K562 (cell line): ENCODE measurements at regions not wholly inside any gene's neighbourhood (a gene's known extent, or its start where the extent isn't known, plus 50 kb on each side); places are given as distances from the start of the nearest gene placed in this dataset.

Source experiments
- ATAC-seq: fragments of 200-7000 bp; cut with Tn5 transposase; 3 replicates; pipeline ENCODE4 v1.9.1; 2020; ENCODE audit warnings: moderate library complexity
- BruUV-seq: library from RNA; stranded (reverse); fragments of 400-500 nt; replicated peaks from 2 replicates; lab custom pipeline; 2021; lab: Mats Ljungman, UMichigan
- CTCF ChIA-PET: fragments of 300-600 bp; formaldehyde crosslinking; extraction: SDS; loops from one replicate; lab custom pipeline; 2021; ENCODE audit warnings: low intra/inter-chr PET ratio; lab: Yijun Ruan, JAX
- POLR2A ChIA-PET: fragments of 300-600, 350-650 bp; sonication (Branson Sonifier 250); formaldehyde crosslinking; extraction: SDS; loops from one replicate; lab custom pipeline; 2021; ENCODE audit warnings: antibody characterized with exemption, inconsistent platforms; lab: Yijun Ruan, JAX
- DNase-seq, 4 experiments: peaks; one replicate each; pipeline versions ENCODE4 v3.0.0 to v3.0.0-alpha.2; 2011 to 2018; ENCODE audit warnings: low spot score in 3 of 4, mixed read lengths in 3 of 4; ENCODE audit errors: extremely low read depth in 1 of 4
- FAIRE-seq: peaks from 2 replicates; lab custom pipeline; 2011; peaks lifted over from hg19 to GRCh38; lab: Jason Lieb, UNC
- H2AFZ ChIP-seq: 2 replicates; pipeline ENCODE4 v1.6.0; 2011; ENCODE audit warnings: low read depth, low read length, control low read depth, inconsistent platforms
- H3K27ac ChIP-seq: fragments of 200-600 bp; 3 replicates; pipeline ENCODE4 v1.8.0; 2011; ENCODE audit warnings: low read depth, mild to moderate bottlenecking, control low read depth, inconsistent platforms, low read length, moderate library complexity, mixed read lengths; ENCODE audit errors: extremely low read depth
- H3K27me3 ChIP-seq, 2 experiments: fragments of 300-600 bp in 1 of 2; 2 replicates in 1 of 2; 3 replicates in 1 of 2; pipeline versions ENCODE4 v1.6.0 to v1.8.0; 2011; ENCODE audit warnings: inconsistent platforms in 2 of 2, low read length in 2 of 2, mild to moderate bottlenecking in 1 of 2, mixed read lengths in 1 of 2, moderate library complexity in 1 of 2; ENCODE audit not compliant: control insufficient read depth in 2 of 2, insufficient read depth in 2 of 2
- H3K36me3 ChIP-seq: fragments of 300-600 bp; 3 replicates; pipeline ENCODE4 v1.8.0; 2011; ENCODE audit warnings: mild to moderate bottlenecking, low read length, inconsistent platforms; ENCODE audit not compliant: control insufficient read depth, insufficient read depth
- H3K4me1 ChIP-seq, 2 experiments: fragments of 200-600 bp in 1 of 2; replicated peaks in 1 of 2; 2 replicates in 1 of 2; 3 replicates in 1 of 2; pipeline versions ENCODE4 v1.5.1 to v1.8.0; 2011; ENCODE audit warnings: inconsistent platforms in 2 of 2, low read length in 2 of 2, mild to moderate bottlenecking in 1 of 2, mixed read lengths in 1 of 2, moderate library complexity in 1 of 2; ENCODE audit not compliant: control insufficient read depth in 2 of 2, insufficient read depth in 2 of 2
- H3K4me2 ChIP-seq: 2 replicates; pipeline ENCODE4 v1.6.1; 2011; ENCODE audit warnings: low read length, control low read depth, inconsistent platforms, mixed read lengths; ENCODE audit not compliant: insufficient read depth
- H3K4me3 ChIP-seq: fragments of 200-600 bp; sonication (generic), shearing (Covaris generic); 2 replicates; pipeline ENCODE4 v1.5.1; 2016; ENCODE audit warnings: control low read depth, inconsistent platforms
- H3K79me2 ChIP-seq: fragments of 200-600 bp; 3 replicates; pipeline ENCODE4 v1.8.0; 2011; ENCODE audit warnings: low read length, inconsistent platforms; ENCODE audit not compliant: control insufficient read depth, insufficient read depth
- H3K9ac ChIP-seq, 2 experiments: 2 replicates each; pipeline versions ENCODE4 v1.6.0 to v1.6.1; 2011; ENCODE audit warnings: low read depth in 2 of 2, low read length in 2 of 2, control low read depth in 1 of 2, inconsistent platforms in 1 of 2, mild to moderate bottlenecking in 1 of 2, mixed read lengths in 1 of 2; ENCODE audit not compliant: insufficient read depth in 1 of 2
- H3K9me1 ChIP-seq: one replicate; pipeline ENCODE4 v1.6.0; 2011; ENCODE audit warnings: inconsistent platforms, mild to moderate bottlenecking, low read length, moderate library complexity; ENCODE audit not compliant: control insufficient read depth, insufficient read depth
- H3K9me3 ChIP-seq: replicated peaks from 2 replicates; pipeline ENCODE4 v1.5.1; 2011; ENCODE audit warnings: low read depth, low read length, inconsistent platforms; ENCODE audit not compliant: control insufficient read depth, insufficient read depth
- H4K20me1 ChIP-seq: replicated peaks from 2 replicates; pipeline ENCODE4 v1.6.1; 2011; ENCODE audit warnings: low read length, inconsistent platforms, mixed read lengths; ENCODE audit not compliant: control insufficient read depth, insufficient read depth
- CAMTA2 ChIP-seq: fragments of 250-450 bp; sonication (Bioruptor Pico); conservative IDR thresholded peaks from 2 replicates; pipeline ENCODE4 v1.5.1; 2022
- CEBPB ChIP-seq: fragments of 450-650 bp; IDR thresholded peaks from 2 replicates; pipeline ENCODE4 v1.6.1; 2016; ENCODE audit warnings: missing genetic modification characterization, missing compliant biosample characterization
- CEBPG ChIP-seq, 3 experiments: fragments of 200-800 bp in 1 of 3; sonication (Bioruptor generic) in 1 of 3; sonication (generic) in 1 of 3; formaldehyde crosslinking in 1 of 3; IDR thresholded peaks in 2 of 3; conservative IDR thresholded peaks in 1 of 3; 2 replicates each; pipeline versions ENCODE4 v1.6.1 to v1.8.0; 2016 to 2022; ENCODE audit warnings: missing compliant biosample characterization in 2 of 3, missing genetic modification characterization in 2 of 3, mild to moderate bottlenecking in 1 of 3, missing genetic modification reagents in 1 of 3
- DPF2 ChIP-seq: fragments of 450-650 bp; IDR thresholded peaks from 2 replicates; pipeline ENCODE4 v1.6.1; 2016
- EZH2 ChIP-seq: IDR thresholded peaks from 2 replicates; pipeline ENCODE4 v1.6.1; 2012; ENCODE audit warnings: low read depth, mild to moderate bottlenecking, inconsistent platforms, low read length, borderline replicate concordance
- SAFB ChIP-seq: fragments of 200-400 bp; formaldehyde crosslinking; IDR thresholded peaks from 2 replicates; pipeline ENCODE4 v1.6.1; 2017; ENCODE audit warnings: low read depth, low read length, borderline replicate concordance
- SAP30 ChIP-seq: fragments of 200-600 bp; sonication (generic); IDR thresholded peaks from 2 replicates; pipeline ENCODE4 v1.6.1; 2012; ENCODE audit warnings: borderline replicate concordance, low read depth, mild to moderate bottlenecking, moderate library complexity, low read length, control low read depth, inconsistent platforms; ENCODE audit not compliant: insufficient read depth, poor library complexity, severe bottlenecking
- ZHX1 ChIP-seq: fragments of 150-350 bp; conservative IDR thresholded peaks from 2 replicates; pipeline ENCODE4 v1.6.1; 2014; ENCODE audit warnings: low read length
- ZNF3 ChIP-seq: fragments of 250-450 bp; sonication (Bioruptor Pico); IDR thresholded peaks from 2 replicates; pipeline ENCODE4 v1.5.0; 2021; ENCODE audit warnings: mild to moderate bottlenecking, moderate library complexity
- WGBS: fragments of 100-300 bp; shearing (Covaris generic); methylation state at CpG from one replicate; pipeline ENCODE4 v1.1.6; 2016; ENCODE audit warnings: low coverage, mixed read lengths; ENCODE audit not compliant: insufficient coverage; ENCODE audit errors: missing lambda C conversion rate; 5-methylcytosine and 5-hydroxymethylcytosine counted together
- in situ Hi-C: fragments of 300-500 bp; cut with MboI; formaldehyde crosslinking; loops from 4 replicates; pipeline ENCODE4 v1.15.0; 2018; ENCODE audit warnings: inconsistent platforms, mixed read lengths
- intact Hi-C: fragments of 100-400 bp; cut with micrococcal nuclease; formaldehyde crosslinking; loops from 2 replicates; pipeline ENCODE4 v1.14.2; 2022
- TF ChIP-seq, protein P1 (sequence below): fragments of 450-650 bp; conservative IDR thresholded peaks from 2 replicates; pipeline ENCODE4 v1.6.1; 2016; ENCODE audit warnings: missing genetic modification characterization, low read depth, mild to moderate bottlenecking, control low read depth, missing compliant biosample characterization
- TF ChIP-seq, protein P2 (sequence below): fragments of 450-650 bp; IDR thresholded peaks from 2 replicates; pipeline ENCODE4 v1.6.1; 2016; ENCODE audit warnings: low read depth, mild to moderate bottlenecking, moderate library complexity

GRCh38 chr2:61679096-61679495 lies 140.9 kb upstream of the XPO1 start:
- intact Hi-C loops (no loop called here), in situ Hi-C loops (no loop called here)
- Histone ChIP-seq H3K79me2 (no peaks in the 10 kb centered on the region), H3K9ac (no peak overlapping the region), H3K4me1 (no peaks in the 10 kb centered on the region; a peak in 1 of 5 replicates), H3K27me3 (no peaks in the 10 kb centered on the region), H4K20me1 (no peaks in the 10 kb centered on the region), H3K4me3 (no peak overlapping the region), H3K4me2 (no peak overlapping the region), H3K27ac (no peak overlapping the region), H3K9me1 (no peaks in the 10 kb centered on the region), H3K9me3 (peaks cover 6% of the 10 kb centered on the region; the same call in 1 of the 2 replicates), H2AFZ (no peak overlapping the region), H3K36me3 (no peaks in the 10 kb centered on the region)
- ATAC-seq (no peak), DNase-seq (no peak), FAIRE-seq (no peak)
- TF ChIP-seq, protein P1, sequence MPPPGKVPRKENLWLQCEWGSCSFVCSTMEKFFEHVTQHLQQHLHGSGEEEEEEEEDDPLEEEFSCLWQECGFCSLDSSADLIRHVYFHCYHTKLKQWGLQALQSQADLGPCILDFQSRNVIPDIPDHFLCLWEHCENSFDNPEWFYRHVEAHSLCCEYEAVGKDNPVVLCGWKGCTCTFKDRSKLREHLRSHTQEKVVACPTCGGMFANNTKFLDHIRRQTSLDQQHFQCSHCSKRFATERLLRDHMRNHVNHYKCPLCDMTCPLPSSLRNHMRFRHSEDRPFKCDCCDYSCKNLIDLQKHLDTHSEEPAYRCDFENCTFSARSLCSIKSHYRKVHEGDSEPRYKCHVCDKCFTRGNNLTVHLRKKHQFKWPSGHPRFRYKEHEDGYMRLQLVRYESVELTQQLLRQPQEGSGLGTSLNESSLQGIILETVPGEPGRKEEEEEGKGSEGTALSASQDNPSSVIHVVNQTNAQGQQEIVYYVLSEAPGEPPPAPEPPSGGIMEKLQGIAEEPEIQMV (tag): no peak
- peak; percentile 31; the same call in 1 of the 2 replicates for TF ChIP-seq CEBPB (tag)
- CTCF ChIA-PET: no interaction called here
- POLR2A ChIA-PET: interaction anchor here (1.1 kb wide), 1 partner anchor 10 kb away, joined by 5 read pairs; no protein-coding TSS in a partner anchor
- no TSS peak for BruUV-seq
- WGBS: 8% methylated on average over 5 of the region's 5 CpGs

DNA sequence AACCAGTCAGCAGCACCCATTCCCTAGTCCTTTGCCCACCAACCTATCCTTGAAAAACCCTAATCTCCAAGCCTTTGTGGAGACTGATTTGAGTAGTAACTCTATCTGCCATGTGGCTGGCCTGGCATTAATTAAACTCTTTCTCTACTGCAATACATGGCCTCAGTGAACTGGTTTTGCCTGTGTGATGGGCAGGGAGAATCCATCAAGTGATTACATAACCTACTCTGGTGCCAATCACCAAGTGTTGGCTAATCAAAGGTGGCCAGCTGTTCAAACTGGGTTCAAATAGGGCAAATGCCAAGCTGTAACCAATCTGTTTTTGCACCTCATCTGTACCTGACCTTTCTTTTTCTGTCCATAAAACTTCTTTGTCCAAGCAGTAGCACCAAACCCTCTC lies 139.8 kb upstream of the XPO1 start:
- Histone ChIP-seq H3K79me2 (no peaks in the 10 kb centered on the region), H3K4me3 (no peak overlapping the region), H2AFZ (no peak overlapping the region), H3K27me3 (no peaks in the 10 kb centered on the region), H3K27ac (no peak overlapping the region), H3K36me3 (no peaks in the 10 kb centered on the region), H4K20me1 (no peaks in the 10 kb centered on the region), H3K4me1 (no peaks in the 10 kb centered on the region), H3K9me3 (peaks cover 6% of the 10 kb centered on the region; the same call in 1 of the 2 replicates), H3K9me1 (no peaks in the 10 kb centered on the region), H3K9ac (no peak overlapping the region), H3K4me2 (no peak overlapping the region)
- BruUV-seq: no TSS peak
- ATAC-seq: no peak
- no peak for FAIRE-seq
- POLR2A ChIA-PET: no interaction called here
- intact Hi-C loops: no loop called here
- DNase-seq: no peak
- in situ Hi-C loops: no loop called here
- CTCF ChIA-PET: no interaction called here
- TF ChIP-seq ZNF3 (CRISPR knock-in tag) (no peak), CAMTA2 (CRISPR knock-in tag) (no peak), SAFB (no peak), CEBPG (CRISPR knock-in tag; IDR thresholded peaks at IDR 0.05) (no peak), CEBPG (tag; conservative IDR thresholded peaks at IDR 0.05 in 1 of 2, IDR thresholded peaks at IDR 0.05 in 1 of 2) (no peak), EZH2 (no peak), DPF2 (no peak), ZHX1 (no peak), SAP30 (no peak)
- TF ChIP-seq, protein P2, sequence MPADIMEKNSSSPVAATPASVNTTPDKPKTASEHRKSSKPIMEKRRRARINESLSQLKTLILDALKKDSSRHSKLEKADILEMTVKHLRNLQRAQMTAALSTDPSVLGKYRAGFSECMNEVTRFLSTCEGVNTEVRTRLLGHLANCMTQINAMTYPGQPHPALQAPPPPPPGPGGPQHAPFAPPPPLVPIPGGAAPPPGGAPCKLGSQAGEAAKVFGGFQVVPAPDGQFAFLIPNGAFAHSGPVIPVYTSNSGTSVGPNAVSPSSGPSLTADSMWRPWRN: no peak
